ENCODE measurements at regions not wholly inside any gene's neighbourhood (a gene's known extent, or its start where the extent isn't known, plus 50 kb on each side); places are given as distances from the start of the nearest gene placed in this dataset.

- TF ChIP-seq, protein P1, sequence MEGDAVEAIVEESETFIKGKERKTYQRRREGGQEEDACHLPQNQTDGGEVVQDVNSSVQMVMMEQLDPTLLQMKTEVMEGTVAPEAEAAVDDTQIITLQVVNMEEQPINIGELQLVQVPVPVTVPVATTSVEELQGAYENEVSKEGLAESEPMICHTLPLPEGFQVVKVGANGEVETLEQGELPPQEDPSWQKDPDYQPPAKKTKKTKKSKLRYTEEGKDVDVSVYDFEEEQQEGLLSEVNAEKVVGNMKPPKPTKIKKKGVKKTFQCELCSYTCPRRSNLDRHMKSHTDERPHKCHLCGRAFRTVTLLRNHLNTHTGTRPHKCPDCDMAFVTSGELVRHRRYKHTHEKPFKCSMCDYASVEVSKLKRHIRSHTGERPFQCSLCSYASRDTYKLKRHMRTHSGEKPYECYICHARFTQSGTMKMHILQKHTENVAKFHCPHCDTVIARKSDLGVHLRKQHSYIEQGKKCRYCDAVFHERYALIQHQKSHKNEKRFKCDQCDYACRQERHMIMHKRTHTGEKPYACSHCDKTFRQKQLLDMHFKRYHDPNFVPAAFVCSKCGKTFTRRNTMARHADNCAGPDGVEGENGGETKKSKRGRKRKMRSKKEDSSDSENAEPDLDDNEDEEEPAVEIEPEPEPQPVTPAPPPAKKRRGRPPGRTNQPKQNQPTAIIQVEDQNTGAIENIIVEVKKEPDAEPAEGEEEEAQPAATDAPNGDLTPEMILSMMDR (IDR thresholded peaks at IDR 0.05): no peak
Measured at GRCh38 chr18:78895207-78896001, 84.2 kb upstream of the SALL3 start.

DNA sequence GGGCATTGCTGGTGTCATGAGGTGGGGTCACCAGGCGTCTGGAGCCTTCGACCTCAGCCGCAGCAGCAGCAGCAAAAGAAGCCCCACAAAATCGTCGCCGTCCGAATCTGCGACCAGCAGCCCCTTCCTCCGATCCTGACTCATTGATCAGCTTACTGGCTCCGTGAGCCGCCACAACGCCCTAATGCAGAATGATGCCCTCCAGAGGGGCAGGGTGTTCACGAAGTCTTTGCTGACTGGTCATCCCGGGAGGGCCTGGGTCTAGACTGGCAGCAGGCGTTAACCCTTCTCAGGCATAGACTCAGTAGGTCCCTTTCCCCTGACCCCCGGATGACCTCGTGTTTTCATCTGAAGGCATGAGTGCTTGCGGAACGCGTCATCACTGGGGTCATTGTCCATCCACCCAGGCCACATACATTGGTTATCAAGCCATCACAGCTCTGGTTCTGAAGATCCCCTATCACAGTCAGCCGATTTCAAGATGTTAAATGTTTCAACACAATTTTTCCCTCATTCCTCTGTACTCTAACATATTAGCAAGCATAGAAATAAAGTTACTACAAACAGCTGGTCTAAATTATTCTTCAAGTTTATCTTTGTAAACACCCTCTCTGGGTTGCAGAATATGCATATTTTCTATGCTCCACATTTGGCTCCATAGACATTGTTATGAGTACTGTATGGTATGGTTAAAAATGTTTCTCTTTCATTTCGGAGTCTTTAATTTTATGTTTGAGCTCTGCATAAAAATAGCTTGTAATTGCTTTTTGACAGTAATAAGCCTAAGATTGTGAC is 83.3 kb upstream of the SALL3 start:
- TF ChIP-seq, protein P1 (IDR thresholded peaks at IDR 0.05): no peak

- TF ChIP-seq, protein P1 (IDR thresholded peaks at IDR 0.05): no peak
Measured at GRCh38 chr18:78898066-78898465, 81.6 kb upstream of the SALL3 start.

GRCh38 chr18:78898635-78899034 is 81.0 kb upstream of the SALL3 start:
- TF ChIP-seq, protein P1 (IDR thresholded peaks at IDR 0.05): no peak

DNA sequence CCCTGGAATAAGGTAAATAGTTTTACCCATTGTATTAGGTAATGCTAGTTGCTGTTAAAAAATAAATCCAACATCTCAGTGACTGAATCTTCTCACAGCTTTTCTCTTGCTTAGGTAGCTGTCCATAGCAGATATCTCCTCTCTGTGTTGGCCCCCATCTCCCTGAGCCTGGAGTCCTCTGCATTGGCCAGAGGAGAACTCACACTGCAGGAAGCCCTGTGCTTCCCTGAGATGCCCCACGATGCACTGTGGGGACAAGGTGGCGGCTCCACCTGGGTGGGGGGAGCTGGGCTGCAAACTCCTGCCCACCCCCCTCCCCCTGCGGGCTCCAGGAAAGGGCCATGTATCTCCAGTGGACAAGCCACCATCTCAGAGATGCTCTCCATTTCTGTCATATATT is 80.4 kb upstream of the SALL3 start:
- TF ChIP-seq, protein P1 (IDR thresholded peaks at IDR 0.05): no peak

GRCh38 chr18:78900938-78901909 is 78.4 kb upstream of the SALL3 start:
- TF ChIP-seq, protein P1 (IDR thresholded peaks at IDR 0.05): no peak

Data from LNCAP (cell line).